T-cell (primary cell): ENCODE measurements at regions not wholly inside any gene's neighbourhood (a gene's known extent, or its start where the extent isn't known, plus 50 kb on each side); places are given as distances from the start of the nearest gene placed in this dataset.

ENCODE experiments used
- ATAC-seq, 4 experiments: fragments of 200-7000 bp in 3 of 4; fragments of 150-1000 bp in 1 of 4; cut with Tn5 transposase; replicated peaks in 1 of 4; 1 replicate in 3 of 4; 2 replicates in 1 of 4; pipeline ENCODE4 v1.10.0; 2021; ENCODE audit warnings: moderate library complexity in 3 of 4, mild to moderate bottlenecking in 2 of 4, moderate number of reproducible peaks in 1 of 4
- CTCF ChIA-PET, 2 donors: fragments of 300-600 bp; sonication (Branson Sonifier 250); formaldehyde crosslinking; loops; one replicate each; lab custom pipeline; 2022; ENCODE audit warnings: antibody characterized with exemption in 2 of 2; lab: Charles Lee
- POLR2A ChIA-PET, 2 donors: fragments of 300-600 bp; sonication (Branson Sonifier 250); formaldehyde crosslinking; loops; one replicate each; lab custom pipeline; 2022; ENCODE audit warnings: antibody characterized with exemption in 2 of 2; lab: Charles Lee
- DNase-seq, 35 experiments: peaks; one replicate each; pipeline versions ENCODE4 v3.0.0 to v3.0.0-alpha.2; 2013 to 2023
- H3K27ac ChIP-seq: one replicate; pipeline ENCODE4 v1.5.1; 2013; ENCODE audit warnings: low read length
- H3K27me3 ChIP-seq, 2 experiments: replicated peaks in 1 of 2; 1 replicate in 1 of 2; 2 replicates in 1 of 2; pipeline versions ENCODE4 v1.6.1 to v1.7.0; 2013; ENCODE audit warnings: low read length in 1 of 2, mixed read lengths in 1 of 2; ENCODE audit not compliant: control insufficient read depth in 2 of 2, insufficient read depth in 2 of 2; ENCODE audit errors: extremely low read depth in 1 of 2
- H3K36me3 ChIP-seq, 2 donors: 1 replicate in 1 of 2; 2 replicates in 1 of 2; pipeline versions ENCODE4 v1.6.1 to v1.7.0; 2013; ENCODE audit warnings: low read length in 1 of 2; ENCODE audit not compliant: control insufficient read depth in 2 of 2, insufficient read depth in 1 of 2; ENCODE audit errors: extremely low read depth in 1 of 2
- H3K4me1 ChIP-seq, 2 experiments: 1 replicate in 1 of 2; 2 replicates in 1 of 2; pipeline versions ENCODE4 v1.6.1 to v1.7.0; 2013; ENCODE audit warnings: low read length in 2 of 2, mixed read lengths in 1 of 2; ENCODE audit not compliant: insufficient read depth in 2 of 2, control insufficient read depth in 1 of 2; ENCODE audit errors: extremely low read depth in 1 of 2
- H3K4me3 ChIP-seq, 2 donors: 1 replicate in 1 of 2; 2 replicates in 1 of 2; pipeline versions ENCODE4 v1.5.1 to v1.7.0; 2013; ENCODE audit warnings: mild to moderate bottlenecking in 2 of 2, low read length in 1 of 2, moderate library complexity in 1 of 2; ENCODE audit not compliant: control insufficient read depth in 1 of 2; ENCODE audit errors: extremely low read depth in 1 of 2
- H3K9me3 ChIP-seq: 2 replicates; pipeline ENCODE4 v1.7.0; 2013
- H3K27ac Mint-ChIP-seq, 2 donors: one replicate each; pipeline ENCODE4 v1.8.0; 2020 to 2021; ENCODE audit warnings: mild to moderate bottlenecking in 2 of 2, mixed read lengths in 2 of 2
- H3K27me3 Mint-ChIP-seq, 2 donors: one replicate each; pipeline ENCODE4 v1.8.0; 2021 to 2022; ENCODE audit warnings: mixed read lengths in 2 of 2
- H3K36me3 Mint-ChIP-seq: one replicate; pipeline ENCODE4 v1.8.0; 2021; ENCODE audit warnings: mixed read lengths
- H3K4me1 Mint-ChIP-seq, 3 donors: one replicate each; pipeline ENCODE4 v1.8.0; 2020 to 2022; ENCODE audit warnings: mixed read lengths in 3 of 3, mild to moderate bottlenecking in 1 of 3
- H3K4me3 Mint-ChIP-seq, 3 donors: one replicate each; pipeline ENCODE4 v1.8.0; 2020 to 2022; ENCODE audit warnings: mild to moderate bottlenecking in 3 of 3, mixed read lengths in 3 of 3, moderate library complexity in 3 of 3
- H3K9me3 Mint-ChIP-seq, 3 donors: one replicate each; pipeline ENCODE4 v1.8.0; 2020 to 2022; ENCODE audit warnings: mixed read lengths in 3 of 3
- WGBS: methylation state at CpG from one replicate; pipeline ENCODE4 v1.1.5; 2013; ENCODE audit warnings: missing lambda C conversion rate; ENCODE audit not compliant: insufficient coverage; 5-methylcytosine and 5-hydroxymethylcytosine counted together

GRCh38 chr21:31500982-31501381 lies 156.9 kb upstream of the TIAM1 start:
- H3K4me3 ChIP-seq = no peak overlapping the region
- Mint-ChIP-seq H3K9me3 (no peaks in the 10 kb centered on the region), H3K36me3 (no peaks in the 10 kb centered on the region), H3K27me3 (no peaks in the 10 kb centered on the region), H3K27ac (no peak overlapping the region), H3K4me3 (no peak overlapping the region), H3K4me1 (peaks cover 6 to 10% (median 8%) of the 10 kb centered on the region in 3 donors)
- H3K4me1 ChIP-seq = peaks cover 3 to 5% of the 10 kb centered on the region in 2 experiments
- H3K27me3 ChIP-seq = no peaks in the 10 kb centered on the region
- H3K27ac ChIP-seq = no peak overlapping the region
- H3K9me3 ChIP-seq = no peaks in the 10 kb centered on the region
- POLR2A ChIA-PET = interaction anchor here in 1 of 2 donors (0.6 kb wide), 1 partner anchor 80 kb away, joined by 3 read pairs; no protein-coding TSS in a partner anchor
- WGBS = 86% methylated on average over 2 of the region's 7 CpGs
- H3K36me3 ChIP-seq = no peaks in the 10 kb centered on the region
- ATAC-seq = no peak
- no peak for DNase-seq
- CTCF ChIA-PET = no interaction called here

- Histone ChIP-seq H3K4me1 (no peaks in the 10 kb centered on the region), H3K27ac (no peak overlapping the region), H3K4me3 (no peak overlapping the region), H3K27me3 (no peaks in the 10 kb centered on the region), H3K9me3 (no peaks in the 10 kb centered on the region), H3K36me3 (no peaks in the 10 kb centered on the region)
- CTCF ChIA-PET = no interaction called here
- DNase-seq = no peak
- 74% methylated on average over 3 of the region's 5 CpGs for WGBS
- no peak for ATAC-seq
- Mint-ChIP-seq H3K4me3 (no peak overlapping the region), H3K27ac (no peak overlapping the region), H3K4me1 (peaks cover 0 to 2% (median 0%) of the 10 kb centered on the region in 3 donors), H3K36me3 (no peaks in the 10 kb centered on the region), H3K9me3 (no peaks in the 10 kb centered on the region), H3K27me3 (no peaks in the 10 kb centered on the region)
- POLR2A ChIA-PET = interaction anchor here in 1 of 2 donors (0.6 kb wide), 1 partner anchor 81 kb away, joined by 3 read pairs; no protein-coding TSS in a partner anchor
Observed at GRCh38 chr21:31500071-31500470, 156.0 kb upstream of the TIAM1 start.

GRCh38 chr21:31498985-31499384 lies 154.9 kb upstream of the TIAM1 start:
- Mint-ChIP-seq H3K27ac (no peak overlapping the region), H3K9me3 (no peaks in the 10 kb centered on the region), H3K4me1 (no peaks in the 10 kb centered on the region), H3K36me3 (no peaks in the 10 kb centered on the region), H3K4me3 (no peak overlapping the region), H3K27me3 (no peaks in the 10 kb centered on the region)
- Histone ChIP-seq H3K4me3 (no peak overlapping the region), H3K4me1 (no peaks in the 10 kb centered on the region), H3K36me3 (no peaks in the 10 kb centered on the region), H3K27ac (no peak overlapping the region), H3K27me3 (no peaks in the 10 kb centered on the region), H3K9me3 (no peaks in the 10 kb centered on the region)
- DNase-seq = no peak
- ATAC-seq = no peak
- ChIA-PET POLR2A (no interaction called here), CTCF (no interaction called here)
- WGBS = 0% methylated on average over 1 of the region's 1 CpG

DNA sequence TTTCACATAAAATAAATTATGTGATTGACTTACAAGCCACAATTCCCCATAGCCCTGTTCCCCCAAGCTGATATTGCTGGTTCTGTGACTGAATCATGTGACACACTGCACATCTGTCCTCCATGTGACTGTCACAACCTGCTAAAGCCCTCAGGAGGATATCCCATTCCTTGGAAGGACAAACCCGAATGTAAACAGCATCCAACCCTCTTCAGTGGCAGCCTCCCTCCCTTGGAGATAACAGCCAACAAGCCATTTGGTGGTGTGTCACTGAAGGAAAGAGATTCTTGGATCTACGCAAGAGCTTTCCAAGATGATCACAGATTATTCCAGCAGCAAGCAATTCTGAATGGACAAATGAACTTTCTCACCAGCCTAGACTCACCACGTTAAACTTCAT lies 153.9 kb upstream of the TIAM1 start:
- no peaks in the 10 kb centered on the region for H3K4me1 Mint-ChIP-seq
- H3K36me3 Mint-ChIP-seq = no peaks in the 10 kb centered on the region
- H3K27me3 Mint-ChIP-seq = no peaks in the 10 kb centered on the region
- DNase-seq (no peak), ATAC-seq (no peak)
- ChIA-PET CTCF (no interaction called here), POLR2A (no interaction called here)
- H3K4me3 Mint-ChIP-seq = no peak overlapping the region
- Histone ChIP-seq H3K27ac (no peak overlapping the region), H3K9me3 (no peaks in the 10 kb centered on the region), H3K36me3 (no peaks in the 10 kb centered on the region), H3K4me3 (no peak overlapping the region), H3K4me1 (no peaks in the 10 kb centered on the region), H3K27me3 (no peaks in the 10 kb centered on the region)
- H3K9me3 Mint-ChIP-seq = no peaks in the 10 kb centered on the region
- H3K27ac Mint-ChIP-seq = no peak overlapping the region
- no CpG with 5 or more reads among the region's 3 CpGs for WGBS

GRCh38 chr21:31493350-31493880 lies 149.4 kb upstream of the TIAM1 start:
- H3K4me3 Mint-ChIP-seq = no peak overlapping the region
- no peak for ATAC-seq
- POLR2A ChIA-PET = interaction anchor here (0.6 to 0.7 kb wide), 2 partner anchors 16 to 306 kb away, joined by 3 read pairs; no protein-coding TSS in a partner anchor
- WGBS = 94% methylated on average over 4 of the region's 7 CpGs
- DNase-seq = no peak
- H3K4me1 Mint-ChIP-seq = peaks cover 0 to 6% (median 3%) of the 10 kb centered on the region in 3 donors
- CTCF ChIA-PET = no interaction called here
- no peaks in the 10 kb centered on the region for H3K27me3 Mint-ChIP-seq
- H3K36me3 Mint-ChIP-seq = no peaks in the 10 kb centered on the region
- no peak overlapping the region for H3K27ac Mint-ChIP-seq
- Histone ChIP-seq H3K4me3 (no peak overlapping the region), H3K27me3 (no peaks in the 10 kb centered on the region), H3K4me1 (no peaks in the 10 kb centered on the region), H3K27ac (no peak overlapping the region), H3K36me3 (peaks cover 0 to 3% of the 10 kb centered on the region in 2 donors), H3K9me3 (no peaks in the 10 kb centered on the region)
- no peaks in the 10 kb centered on the region for H3K9me3 Mint-ChIP-seq

- H3K27me3 Mint-ChIP-seq = no peaks in the 10 kb centered on the region
- WGBS = no CpG with 5 or more reads among the region's 3 CpGs
- Histone ChIP-seq H3K4me1 (no peaks in the 10 kb centered on the region), H3K27me3 (peaks cover 0 to 3% of the 10 kb centered on the region in 2 experiments), H3K9me3 (no peaks in the 10 kb centered on the region), H3K36me3 (peaks cover 0 to 3% of the 10 kb centered on the region in 2 donors), H3K4me3 (no peak overlapping the region), H3K27ac (no peak overlapping the region)
- no peaks in the 10 kb centered on the region for H3K9me3 Mint-ChIP-seq
- ChIA-PET POLR2A (no interaction called here), CTCF (no interaction called here)
- no peak overlapping the region for H3K4me3 Mint-ChIP-seq
- H3K4me1 Mint-ChIP-seq = peaks cover 0 to 6% (median 3%) of the 10 kb centered on the region in 3 donors
- H3K27ac Mint-ChIP-seq = no peak overlapping the region
- ATAC-seq (no peak), DNase-seq (no peak)
- no peaks in the 10 kb centered on the region for H3K36me3 Mint-ChIP-seq
Observed at GRCh38 chr21:31491617-31492016, 147.6 kb upstream of the TIAM1 start.
